Left ventricle myocardium inferior (tissue), 1 donor: ENCODE measurements at regions not wholly inside any gene's neighbourhood (a gene's known extent, or its start where the extent isn't known, plus 50 kb on each side); places are given as distances from the start of the nearest gene placed in this dataset.
"Not testable (repeated sequence)": the region's sequence is repeated elsewhere in the genome, so short reads cannot be mapped to it uniquely, and the experiment has no call there.

Source experiments
- DNase-seq: peaks from one replicate; pipeline ENCODE4 v3.0.0-alpha.2; 2020
- H3K27ac ChIP-seq: fragments of 200-600 bp; replicated peaks from 2 replicates; pipeline ENCODE4 v1.8.0; 2021
- H3K27me3 ChIP-seq: fragments of 200-600 bp; 2 replicates; pipeline ENCODE4 v1.8.0; 2021; ENCODE audit warnings: low read depth
- H3K36me3 ChIP-seq: fragments of 200-600 bp; 2 replicates; pipeline ENCODE4 v1.8.0; 2021
- H3K4me1 ChIP-seq: fragments of 200-600 bp; 2 replicates; pipeline ENCODE4 v1.8.0; 2021
- H3K4me3 ChIP-seq: fragments of 200-600 bp; 2 replicates; pipeline ENCODE4 v1.8.0; 2021; ENCODE audit warnings: mild to moderate bottlenecking, moderate library complexity
- H3K9me3 ChIP-seq: fragments of 200-600 bp; replicated peaks from 2 replicates; pipeline ENCODE4 v1.8.0; 2021
- intact Hi-C: fragments of 100-400 bp; cut with micrococcal nuclease; formaldehyde crosslinking; loops from one replicate; pipeline ENCODE4 v1.11.0; 2022
- TF ChIP-seq, protein P1 (sequence below): fragments of 200-600 bp; IDR thresholded peaks from 2 replicates; pipeline ENCODE4 v1.8.0; 2021; ENCODE audit warnings: antibody characterized with exemption, mild to moderate bottlenecking, borderline replicate concordance
- donor health status: DM: no; HTN: yes; CAD: no; lungs with severe emphysema.

DNA sequence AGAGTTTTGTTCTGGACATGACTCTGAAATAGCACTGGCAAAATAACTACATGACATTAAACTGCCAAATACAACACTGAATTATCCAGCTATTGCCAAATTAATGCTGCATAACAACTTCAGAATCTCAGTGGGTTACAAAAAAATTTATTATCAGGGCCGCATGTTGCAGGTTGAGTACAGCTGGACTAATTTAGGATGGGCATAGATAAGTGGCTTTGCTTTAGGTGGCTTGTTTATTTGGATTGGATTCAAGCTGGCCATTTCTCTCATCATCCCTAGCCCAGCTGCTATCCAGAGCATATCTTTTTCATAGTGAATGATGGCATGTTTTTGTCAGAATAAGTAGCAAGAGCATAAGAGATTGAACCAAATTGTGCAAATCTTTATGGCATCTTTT lies 1277.1 kb downstream of the REEP3 start:
- Histone ChIP-seq H3K27me3 (no peaks in the 10 kb centered on the region), H3K4me1 (no peaks in the 10 kb centered on the region), H3K36me3 (no peaks in the 10 kb centered on the region), H3K27ac (no peak overlapping the region), H3K4me3 (no peak overlapping the region), H3K9me3 (peaks cover 8% of the 10 kb centered on the region)
- TF ChIP-seq, protein P1, sequence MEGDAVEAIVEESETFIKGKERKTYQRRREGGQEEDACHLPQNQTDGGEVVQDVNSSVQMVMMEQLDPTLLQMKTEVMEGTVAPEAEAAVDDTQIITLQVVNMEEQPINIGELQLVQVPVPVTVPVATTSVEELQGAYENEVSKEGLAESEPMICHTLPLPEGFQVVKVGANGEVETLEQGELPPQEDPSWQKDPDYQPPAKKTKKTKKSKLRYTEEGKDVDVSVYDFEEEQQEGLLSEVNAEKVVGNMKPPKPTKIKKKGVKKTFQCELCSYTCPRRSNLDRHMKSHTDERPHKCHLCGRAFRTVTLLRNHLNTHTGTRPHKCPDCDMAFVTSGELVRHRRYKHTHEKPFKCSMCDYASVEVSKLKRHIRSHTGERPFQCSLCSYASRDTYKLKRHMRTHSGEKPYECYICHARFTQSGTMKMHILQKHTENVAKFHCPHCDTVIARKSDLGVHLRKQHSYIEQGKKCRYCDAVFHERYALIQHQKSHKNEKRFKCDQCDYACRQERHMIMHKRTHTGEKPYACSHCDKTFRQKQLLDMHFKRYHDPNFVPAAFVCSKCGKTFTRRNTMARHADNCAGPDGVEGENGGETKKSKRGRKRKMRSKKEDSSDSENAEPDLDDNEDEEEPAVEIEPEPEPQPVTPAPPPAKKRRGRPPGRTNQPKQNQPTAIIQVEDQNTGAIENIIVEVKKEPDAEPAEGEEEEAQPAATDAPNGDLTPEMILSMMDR = no peak
- intact Hi-C loops = no loop called here
- no peak for DNase-seq

DNA sequence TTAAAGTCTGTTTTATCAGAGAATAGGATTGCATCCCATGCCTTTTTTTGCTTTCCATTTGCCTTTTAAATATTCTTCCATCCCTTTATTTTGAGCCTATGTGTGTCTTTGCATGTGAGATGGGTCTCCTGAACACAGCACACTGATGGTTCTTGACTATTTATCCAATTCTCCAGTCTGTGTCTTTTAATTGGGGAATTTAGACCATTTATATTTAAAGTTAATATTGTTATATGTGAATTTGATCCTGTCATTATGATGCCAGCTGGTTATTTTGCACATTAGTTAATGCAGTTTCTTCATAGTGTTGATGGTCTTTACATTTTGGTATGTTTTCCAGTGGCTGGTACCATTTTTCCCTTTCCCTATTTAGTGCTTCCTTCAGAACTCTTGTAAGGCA lies 1287.0 kb downstream of the REEP3 start:
- peaks cover 38% of the 10 kb centered on the region for H3K9me3 ChIP-seq
- H3K27me3 ChIP-seq, H3K36me3 ChIP-seq, H3K4me1 ChIP-seq, H3K4me3 ChIP-seq, H3K27ac ChIP-seq, DNase-seq, intact Hi-C loops: not testable (repeated sequence)

DNA sequence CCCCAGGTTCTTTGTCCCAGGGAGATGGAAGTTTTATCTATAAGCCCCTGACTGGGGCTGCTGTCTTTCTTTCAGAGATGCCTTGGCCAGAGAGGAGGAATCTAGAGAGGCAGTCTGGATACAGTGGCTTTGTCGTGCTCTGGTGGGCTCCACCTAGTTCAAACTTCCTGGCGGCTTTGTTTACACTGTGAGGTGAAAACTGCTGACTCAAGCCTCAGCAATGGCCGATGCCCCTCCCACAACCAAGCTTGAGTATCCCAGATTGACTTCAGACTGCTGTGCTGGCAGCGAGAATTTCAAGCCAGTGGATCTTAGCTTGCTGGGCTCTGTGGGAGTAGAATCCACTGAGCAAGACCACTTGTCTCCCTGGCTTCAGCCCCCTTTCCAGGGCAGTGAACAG lies 1288.8 kb downstream of the REEP3 start:
- intact Hi-C loops, H3K27me3 ChIP-seq, H3K36me3 ChIP-seq, H3K4me1 ChIP-seq, H3K4me3 ChIP-seq, H3K27ac ChIP-seq, DNase-seq: not testable (repeated sequence)
- H3K9me3 ChIP-seq = peaks cover 35% of the 10 kb centered on the region

DNA sequence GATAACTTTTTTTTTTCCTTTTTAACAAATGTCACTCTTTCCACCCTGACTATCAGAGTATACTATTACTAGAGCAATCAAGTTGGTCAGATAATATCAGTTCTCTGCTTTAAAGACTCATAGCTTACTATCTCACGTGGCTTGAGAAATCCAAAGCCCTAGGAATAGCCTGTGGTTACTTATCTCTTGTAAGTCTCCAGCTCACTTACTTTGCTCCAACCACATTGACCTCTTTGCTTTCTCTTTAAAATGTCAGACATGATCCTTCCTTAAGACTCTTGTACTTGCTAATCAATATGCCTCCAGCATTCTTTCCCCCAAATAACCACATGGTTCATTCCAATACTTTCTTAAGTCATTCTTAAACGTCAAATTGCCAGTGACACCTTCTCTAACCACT lies 1292.2 kb downstream of the REEP3 start:
- TF ChIP-seq, protein P1 = no peak
- no peaks in the 10 kb centered on the region for H3K27me3 ChIP-seq
- H3K36me3 ChIP-seq = no peaks in the 10 kb centered on the region
- H3K27ac ChIP-seq = no peak overlapping the region
- no peak for DNase-seq
- intact Hi-C loops = no loop called here
- H3K4me3 ChIP-seq = no peak overlapping the region
- peaks cover 14% of the 10 kb centered on the region for H3K9me3 ChIP-seq
- H3K4me1 ChIP-seq = no peaks in the 10 kb centered on the region

DNA sequence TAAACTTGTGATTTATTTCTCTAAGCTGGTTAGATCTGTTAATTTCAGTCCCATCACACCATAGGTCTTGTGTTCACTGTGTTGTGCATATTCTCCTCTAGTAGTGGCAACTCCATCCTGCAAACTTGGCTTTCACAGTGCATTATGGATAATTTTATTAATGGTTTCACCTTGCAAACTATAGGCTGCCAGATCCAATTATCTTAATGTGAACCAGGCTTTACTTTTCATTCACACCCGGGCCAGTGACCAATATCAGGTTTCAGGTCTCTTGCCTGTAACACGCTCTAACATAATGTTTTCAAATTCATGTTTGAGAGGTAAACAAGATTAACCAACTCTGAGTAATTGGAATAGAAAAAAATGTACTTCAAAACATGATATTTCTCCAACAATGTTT lies 1293.0 kb downstream of the REEP3 start:
- Histone ChIP-seq H3K9me3 (peaks cover 7% of the 10 kb centered on the region), H3K36me3 (no peaks in the 10 kb centered on the region), H3K4me3 (no peak overlapping the region), H3K4me1 (no peaks in the 10 kb centered on the region), H3K27ac (no peak overlapping the region), H3K27me3 (no peaks in the 10 kb centered on the region)
- TF ChIP-seq, protein P1 = no peak
- no peak for DNase-seq
- intact Hi-C loops = no loop called here

DNA sequence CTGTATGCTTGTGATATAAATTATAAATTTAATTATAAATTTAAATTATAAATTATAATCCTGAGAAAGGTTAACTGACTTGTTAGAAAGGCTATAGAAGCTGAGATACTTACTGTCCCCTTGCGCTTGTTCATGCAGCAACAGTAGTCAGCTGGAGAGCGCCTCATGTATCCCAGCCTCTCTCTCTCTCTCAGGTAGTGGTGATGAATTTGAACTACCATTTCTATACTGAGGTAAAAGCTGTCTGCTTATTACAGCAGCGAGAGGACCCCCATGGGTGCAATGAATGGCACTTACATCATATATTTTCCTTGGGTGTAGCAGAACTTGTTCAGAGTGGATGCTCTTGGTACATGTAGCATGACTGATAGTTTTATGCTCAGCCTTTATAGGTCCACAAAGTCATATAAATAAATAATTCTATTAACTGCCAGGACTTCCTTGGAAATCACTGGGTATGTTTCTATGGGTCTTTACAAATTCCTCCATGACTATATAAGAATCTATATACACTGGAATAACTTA lies 1308.7 kb downstream of the REEP3 start:
- Histone ChIP-seq H3K9me3 (no peaks in the 10 kb centered on the region), H3K27me3 (no peaks in the 10 kb centered on the region), H3K36me3 (no peaks in the 10 kb centered on the region), H3K27ac (no peak overlapping the region), H3K4me3 (no peak overlapping the region), H3K4me1 (no peaks in the 10 kb centered on the region)
- DNase-seq = no peak
- intact Hi-C loops = no loop called here
- TF ChIP-seq, protein P1 = no peak

DNA sequence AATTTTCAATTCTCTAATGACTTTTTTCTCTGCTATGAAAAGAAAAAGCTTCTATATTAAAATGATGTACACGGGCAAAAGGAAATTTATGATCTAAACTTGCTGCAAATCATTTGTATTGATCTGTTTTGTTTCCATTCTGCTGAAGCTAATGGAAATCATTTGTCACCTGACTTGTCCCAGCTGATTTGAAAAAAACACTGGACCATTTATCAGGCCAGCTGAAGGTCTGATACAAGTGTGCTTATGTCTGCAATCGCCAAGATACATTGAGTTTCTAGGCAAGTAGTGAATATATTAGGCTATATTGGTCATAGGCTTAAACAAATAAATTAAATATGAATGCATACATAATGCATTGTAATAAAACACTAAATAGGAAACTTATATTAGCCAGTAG lies 1309.7 kb downstream of the REEP3 start:
- TF ChIP-seq, protein P1 = no peak
- intact Hi-C loops = no loop called here
- DNase-seq = no peak
- Histone ChIP-seq H3K9me3 (no peaks in the 10 kb centered on the region), H3K4me1 (no peaks in the 10 kb centered on the region), H3K4me3 (no peak overlapping the region), H3K36me3 (no peaks in the 10 kb centered on the region), H3K27me3 (no peaks in the 10 kb centered on the region), H3K27ac (no peak overlapping the region)
